HepG2 (cell line): ENCODE measurements at regions not wholly inside any gene's neighbourhood (a gene's known extent, or its start where the extent isn't known, plus 50 kb on each side); places are given as distances from the start of the nearest gene placed in this dataset.

Experiments used
- ATAC-seq: fragments of 200-7000 bp; cut with Tn5 transposase; 3 replicates; pipeline ENCODE4 v1.9.1; 2020; ENCODE audit warnings: mild to moderate bottlenecking, moderate library complexity
- BruUV-seq: library from RNA; stranded (reverse); fragments of 400-500 nt; replicated peaks from 2 replicates; lab custom pipeline; 2021; lab: Mats Ljungman, UMichigan
- CTCF ChIA-PET: fragments of 300-600 bp; formaldehyde crosslinking; extraction: SDS; loops from one replicate; lab custom pipeline; 2021; ENCODE audit warnings: low total read pairs, inconsistent platforms, low intra/inter-chr PET ratio; lab: Yijun Ruan, JAX
- POLR2A ChIA-PET: fragments of 350-600 bp; sonication (Branson Sonifier 250); formaldehyde crosslinking; loops from one replicate; lab custom pipeline; 2020; ENCODE audit warnings: antibody characterized with exemption, inconsistent platforms; lab: Yijun Ruan, JAX
- DNase-seq: peaks from one replicate; pipeline ENCODE4 v3.0.0-alpha.2; 2015; ENCODE audit warnings: low spot score
- FAIRE-seq: peaks from 3 replicates; lab custom pipeline; 2011; peaks lifted over from hg19 to GRCh38; lab: Jason Lieb, UNC
- H2AFZ ChIP-seq: one replicate; pipeline ENCODE4 v1.6.1; 2011; ENCODE audit warnings: low read length, inconsistent platforms
- H3K27ac ChIP-seq: fragments of 300-600 bp; 3 replicates; pipeline ENCODE4 v1.8.0; 2011; ENCODE audit warnings: mixed run types, mild to moderate bottlenecking, mixed read lengths, low read length, inconsistent platforms; ENCODE audit not compliant: insufficient read depth; ENCODE audit errors: extremely low read length
- H3K27me3 ChIP-seq, 2 experiments: fragments of 200-600 bp in 1 of 2; 2 replicates in 1 of 2; 3 replicates in 1 of 2; pipeline versions ENCODE4 v1.6.0 to v1.8.0; 2011; ENCODE audit warnings: low read length in 2 of 2, mild to moderate bottlenecking in 2 of 2, moderate library complexity in 2 of 2, inconsistent platforms in 1 of 2; ENCODE audit not compliant: insufficient read depth in 2 of 2, control insufficient read depth in 1 of 2
- H3K36me3 ChIP-seq, 2 experiments: fragments of 200-600 bp in 1 of 2; replicated peaks in 1 of 2; 2 replicates in 1 of 2; 3 replicates in 1 of 2; pipeline versions ENCODE4 v1.5.1 to v1.8.0; 2011; ENCODE audit warnings: low read length in 2 of 2, inconsistent platforms in 1 of 2; ENCODE audit not compliant: insufficient read depth in 2 of 2, control insufficient read depth in 1 of 2
- H3K4me1 ChIP-seq: 2 replicates; pipeline ENCODE4 v1.5.1; 2012; ENCODE audit warnings: low read length, inconsistent platforms; ENCODE audit not compliant: insufficient read depth
- H3K4me2 ChIP-seq: 2 replicates; pipeline ENCODE4 v1.6.0; 2011; ENCODE audit warnings: low read depth, low read length, inconsistent platforms
- H3K4me3 ChIP-seq, 3 experiments: fragments of 200-600 bp in 1 of 3; sonication (generic), shearing (Covaris generic) in 1 of 3; replicated peaks in 1 of 3; 2 replicates each; pipeline ENCODE4 v1.5.1; 2011 to 2016; ENCODE audit warnings: low read length in 3 of 3, inconsistent platforms in 2 of 3, low read depth in 2 of 3, mild to moderate bottlenecking in 2 of 3, control low read depth in 1 of 3, mixed read lengths in 1 of 3; ENCODE audit not compliant: insufficient read depth in 1 of 3
- H3K79me2 ChIP-seq: one replicate; pipeline ENCODE4 v1.6.1; 2011; ENCODE audit warnings: low read length, inconsistent platforms; ENCODE audit not compliant: insufficient read depth
- H3K9ac ChIP-seq: 2 replicates; pipeline ENCODE4 v1.6.0; 2011; ENCODE audit warnings: mild to moderate bottlenecking, low read depth, low read length, inconsistent platforms; ENCODE audit not compliant: insufficient read depth
- H3K9me3 ChIP-seq: 2 replicates; pipeline ENCODE4 v1.5.1; 2012; ENCODE audit warnings: mild to moderate bottlenecking, low read length
- H4K20me1 ChIP-seq: 2 replicates; pipeline ENCODE4 v1.6.0; 2011; ENCODE audit warnings: inconsistent platforms, mild to moderate bottlenecking, low read length, moderate library complexity; ENCODE audit not compliant: insufficient read depth
- CC2D1A ChIP-seq: sonication (generic); formaldehyde crosslinking; IDR thresholded peaks from 2 replicates; pipeline ENCODE4 v1.8.1; 2023; ENCODE audit warnings: mild to moderate bottlenecking, missing genetic modification reagents
- FOSL2 ChIP-seq: sonication (generic); formaldehyde crosslinking; IDR thresholded peaks from 2 replicates; pipeline ENCODE4 v1.4.0; 2020; ENCODE audit warnings: missing genetic modification reagents
- KMT2B ChIP-seq: IDR thresholded peaks from 2 replicates; pipeline ENCODE4 v1.6.1; 2016; ENCODE audit warnings: missing genetic modification reagents, missing compliant biosample characterization
- LRRFIP1 ChIP-seq: sonication (generic); formaldehyde crosslinking; conservative IDR thresholded peaks from 2 replicates; pipeline ENCODE4 v1.4.0; 2020; ENCODE audit warnings: missing genetic modification reagents
- NRL ChIP-seq: sonication (generic); formaldehyde crosslinking; IDR thresholded peaks from 2 replicates; pipeline ENCODE4 v1.5.0; 2020; ENCODE audit warnings: missing genetic modification reagents, mild to moderate bottlenecking, moderate library complexity, borderline replicate concordance
- POGZ ChIP-seq: sonication (generic); formaldehyde crosslinking; IDR thresholded peaks from 2 replicates; pipeline ENCODE4 v1.4.0; 2020; ENCODE audit warnings: mild to moderate bottlenecking, missing genetic modification reagents
- ZBTB43 ChIP-seq: sonication (generic); formaldehyde crosslinking; conservative IDR thresholded peaks from 2 replicates; pipeline ENCODE4 v1.4.0; 2020; ENCODE audit warnings: missing genetic modification reagents
- ZNF205 ChIP-seq: IDR thresholded peaks from 2 replicates; pipeline ENCODE4 v1.6.1; 2018; ENCODE audit warnings: missing biosample characterization, missing genetic modification reagents
- ZNF234 ChIP-seq: sonication (generic); formaldehyde crosslinking; conservative IDR thresholded peaks from 2 replicates; pipeline ENCODE4 v1.5.1; 2020; ENCODE audit warnings: mild to moderate bottlenecking, missing genetic modification reagents
- WGBS: methylation state at CpG from one replicate; pipeline ENCODE4 v1.1.6; 2017; ENCODE audit warnings: low lambda C conversion rate; 5-methylcytosine and 5-hydroxymethylcytosine counted together
- in situ Hi-C: cut with HindIII; loops from 2 replicates; pipeline ENCODE4 v1.10.0; 2017; ENCODE audit warnings: low pct_unique_long_range_greater_than_20kb; ENCODE audit not compliant: extremely low pct_ligation_motif_present
- intact Hi-C: fragments of 100-400 bp; cut with micrococcal nuclease; formaldehyde crosslinking; loops from one replicate; pipeline ENCODE4 v1.10.0; 2022; ENCODE audit not compliant: unreplicated experiment
- TF ChIP-seq, protein P1 (sequence below): sonication (generic); formaldehyde crosslinking; IDR thresholded peaks from 2 replicates; pipeline ENCODE4 v1.4.0; 2020; ENCODE audit warnings: mild to moderate bottlenecking, missing genetic modification reagents
- TF ChIP-seq, protein P2 (sequence below): IDR thresholded peaks from 2 replicates; pipeline ENCODE4 v1.6.1; 2016; ENCODE audit warnings: missing compliant biosample characterization, missing genetic modification reagents, borderline replicate concordance
- TF ChIP-seq, protein P3 (sequence below): sonication (generic); formaldehyde crosslinking; IDR thresholded peaks from 2 replicates; pipeline ENCODE4 v1.8.1; 2023; ENCODE audit warnings: mild to moderate bottlenecking, missing genetic modification reagents, borderline replicate concordance

- H3K4me1 ChIP-seq, result no peaks in the 10 kb centered on the region
- ChIA-PET POLR2A (no interaction called here), CTCF (no interaction called here)
- peaks cover 2 to 6% of the 10 kb centered on the region in 2 experiments; a peak in 2 of 5 replicates for H3K27me3 ChIP-seq
- H3K9ac ChIP-seq, result no peak overlapping the region
- H3K4me2 ChIP-seq, result no peak overlapping the region
- FAIRE-seq (no peak), DNase-seq (no peak), ATAC-seq (no peak)
- H3K36me3 ChIP-seq, result no peaks in the 10 kb centered on the region
- no peak overlapping the region for H2AFZ ChIP-seq
- intact Hi-C loops, result no loop called here
- no TSS peak for BruUV-seq
- H3K9me3 ChIP-seq, result no peaks in the 10 kb centered on the region
- H3K27ac ChIP-seq, result no peak overlapping the region
- H3K79me2 ChIP-seq, result no peaks in the 10 kb centered on the region
- in situ Hi-C loops, result no loop called here
- H4K20me1 ChIP-seq, result no peaks in the 10 kb centered on the region
- WGBS, result 0% methylated on average over 4 of the region's 12 CpGs
- no peak overlapping the region for H3K4me3 ChIP-seq
- TF ChIP-seq LRRFIP1 (CRISPR knock-in tag), result no peak
- TF ChIP-seq KMT2B (CRISPR knock-in tag), result no peak
- no peak for TF ChIP-seq FOSL2
- TF ChIP-seq ZNF205 (CRISPR knock-in tag), result no peak
- TF ChIP-seq, protein P1, sequence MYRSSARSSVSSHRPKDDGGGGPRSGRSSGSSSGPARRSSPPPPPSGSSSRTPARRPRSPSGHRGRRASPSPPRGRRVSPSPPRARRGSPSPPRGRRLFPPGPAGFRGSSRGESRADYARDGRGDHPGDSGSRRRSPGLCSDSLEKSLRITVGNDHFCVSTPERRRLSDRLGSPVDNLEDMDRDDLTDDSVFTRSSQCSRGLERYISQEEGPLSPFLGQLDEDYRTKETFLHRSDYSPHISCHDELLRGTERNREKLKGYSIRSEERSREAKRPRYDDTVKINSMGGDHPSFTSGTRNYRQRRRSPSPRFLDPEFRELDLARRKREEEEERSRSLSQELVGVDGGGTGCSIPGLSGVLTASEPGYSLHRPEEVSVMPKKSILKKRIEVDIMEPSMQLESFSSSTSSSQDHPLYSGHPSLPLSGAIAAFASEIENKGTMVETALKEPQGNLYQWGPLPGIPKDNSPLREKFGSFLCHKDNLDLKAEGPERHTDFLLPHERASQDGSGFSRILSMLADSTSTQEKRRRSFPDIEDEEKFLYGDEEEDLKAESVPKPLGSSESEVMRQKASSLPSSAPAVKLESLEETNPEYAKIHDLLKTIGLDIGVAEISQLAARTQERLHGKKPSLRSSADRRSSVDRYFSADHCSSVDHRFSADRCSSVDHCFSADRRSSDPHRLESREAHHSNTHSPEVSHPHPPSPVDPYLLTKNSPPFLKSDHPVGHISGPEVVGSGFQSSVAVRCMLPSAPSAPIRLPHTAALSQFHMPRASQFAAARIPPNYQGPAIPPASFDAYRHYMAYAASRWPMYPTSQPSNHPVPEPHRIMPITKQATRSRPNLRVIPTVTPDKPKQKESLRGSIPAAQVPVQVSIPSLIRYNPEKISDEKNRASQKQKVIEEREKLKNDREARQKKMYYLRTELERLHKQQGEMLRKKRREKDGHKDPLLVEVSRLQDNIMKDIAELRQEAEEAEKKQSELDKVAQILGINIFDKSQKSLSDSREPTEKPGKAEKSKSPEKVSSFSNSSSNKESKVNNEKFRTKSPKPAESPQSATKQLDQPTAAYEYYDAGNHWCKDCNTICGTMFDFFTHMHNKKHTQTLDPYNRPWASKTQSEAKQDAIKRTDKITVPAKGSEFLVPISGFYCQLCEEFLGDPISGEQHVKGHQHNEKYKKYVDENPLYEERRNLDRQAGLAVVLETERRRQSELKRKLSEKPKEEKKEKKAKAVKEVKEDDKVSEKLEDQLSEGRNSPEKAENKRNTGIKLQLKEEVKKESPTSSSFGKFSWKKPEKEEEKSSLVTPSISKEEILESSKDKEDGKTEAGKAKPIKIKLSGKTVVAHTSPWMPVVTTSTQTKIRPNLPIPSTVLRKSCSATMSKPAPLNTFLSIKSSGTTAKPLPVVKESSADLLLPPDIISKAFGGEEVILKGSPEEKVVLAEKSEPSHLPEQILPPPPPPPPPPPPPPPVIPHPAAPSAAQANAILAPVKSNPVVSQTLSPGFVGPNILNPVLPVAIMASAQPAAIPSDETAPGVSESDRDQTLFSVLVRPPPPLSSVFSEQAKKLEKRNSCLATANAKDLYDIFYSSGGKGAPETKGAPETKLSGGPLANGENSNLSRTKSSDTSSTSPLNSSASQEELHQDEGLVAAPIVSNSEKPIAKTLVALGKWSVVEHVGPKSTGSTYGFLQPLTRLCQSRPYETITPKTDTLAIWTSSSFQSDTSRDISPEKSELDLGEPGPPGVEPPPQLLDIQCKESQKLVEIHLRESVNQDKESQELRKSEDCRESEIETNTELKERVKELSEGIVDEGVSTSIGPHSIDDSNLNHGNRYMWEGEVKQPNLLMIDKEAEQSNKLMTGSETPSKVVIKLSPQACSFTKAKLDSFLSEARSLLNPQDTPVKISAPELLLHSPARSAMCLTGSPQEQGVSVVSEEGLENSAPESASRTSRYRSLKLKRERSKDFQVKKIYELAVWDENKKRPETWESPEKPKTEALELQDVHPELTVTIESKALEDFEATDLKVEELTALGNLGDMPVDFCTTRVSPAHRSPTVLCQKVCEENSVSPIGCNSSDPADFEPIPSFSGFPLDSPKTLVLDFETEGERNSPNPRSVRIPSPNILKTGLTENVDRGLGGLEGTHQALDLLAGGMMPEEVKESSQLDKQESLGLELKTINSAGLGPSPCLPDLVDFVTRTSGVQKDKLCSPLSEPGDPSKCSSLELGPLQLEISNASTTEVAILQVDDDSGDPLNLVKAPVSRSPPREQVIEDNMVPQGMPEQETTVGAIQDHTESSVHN (CRISPR knock-in tag), result no peak
- TF ChIP-seq POGZ (CRISPR knock-in tag), result no peak
- no peak for TF ChIP-seq ZBTB43
- no peak for TF ChIP-seq ZNF234 (CRISPR knock-in tag)
- TF ChIP-seq, protein P2, sequence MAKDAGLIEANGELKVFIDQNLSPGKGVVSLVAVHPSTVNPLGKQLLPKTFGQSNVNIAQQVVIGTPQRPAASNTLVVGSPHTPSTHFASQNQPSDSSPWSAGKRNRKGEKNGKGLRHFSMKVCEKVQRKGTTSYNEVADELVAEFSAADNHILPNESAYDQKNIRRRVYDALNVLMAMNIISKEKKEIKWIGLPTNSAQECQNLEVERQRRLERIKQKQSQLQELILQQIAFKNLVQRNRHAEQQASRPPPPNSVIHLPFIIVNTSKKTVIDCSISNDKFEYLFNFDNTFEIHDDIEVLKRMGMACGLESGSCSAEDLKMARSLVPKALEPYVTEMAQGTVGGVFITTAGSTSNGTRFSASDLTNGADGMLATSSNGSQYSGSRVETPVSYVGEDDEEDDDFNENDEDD (CRISPR knock-in tag), result no peak
- no peak for TF ChIP-seq NRL
- TF ChIP-seq, protein P3, sequence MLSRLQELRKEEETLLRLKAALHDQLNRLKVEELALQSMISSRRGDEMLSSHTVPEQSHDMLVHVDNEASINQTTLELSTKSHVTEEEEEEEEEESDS (CRISPR knock-in tag), result no peak
- TF ChIP-seq CC2D1A (CRISPR knock-in tag), result no peak
These were observed 197.2 kb downstream of the KIF26A start for GRCh38 chr14:104335611-104336010.
